Uterus (tissue), 2 donors: ENCODE measurements at regions not wholly inside any gene's neighbourhood (a gene's known extent, or its start where the extent isn't known, plus 50 kb on each side); places are given as distances from the start of the nearest gene placed in this dataset.

Experiments
- CTCF ChIP-seq, 4 experiments: fragments of 200-600 bp in 2 of 4; fragments of 450-650 bp in 2 of 4; sonication (generic) in 2 of 4; IDR thresholded peaks; one replicate each; pipeline ENCODE4 v1.5.1; 2016 to 2019; ENCODE audit warnings: antibody characterized with exemption in 4 of 4, mild to moderate bottlenecking in 2 of 4, moderate library complexity in 1 of 4
- POLR2A ChIP-seq, 2 donors: fragments of 450-650 bp; IDR thresholded peaks; one replicate each; pipeline ENCODE4 v1.6.1; 2016; ENCODE audit warnings: antibody characterized with exemption in 2 of 2, mild to moderate bottlenecking in 1 of 2, moderate library complexity in 1 of 2

- TF ChIP-seq CTCF (IDR thresholded peaks at IDR 0.05) (no peak), POLR2A (IDR thresholded peaks at IDR 0.05) (no peak)
These were observed 120.6 kb upstream of the MEF2C start for GRCh38 chr5:89003563-89004036.
